Lower lobe of right lung (tissue), 2 donors: ENCODE measurements at regions not wholly inside any gene's neighbourhood (a gene's known extent, or its start where the extent isn't known, plus 50 kb on each side); places are given as distances from the start of the nearest gene placed in this dataset.

ENCODE experiments used
- ATAC-seq, 2 donors: fragments of 200-7000 bp; cut with Tn5 transposase; one replicate each; pipeline ENCODE4 v1.9.1; 2020 to 2022; ENCODE audit warnings: mild to moderate bottlenecking in 2 of 2, moderate library complexity in 2 of 2
- DNase-seq: peaks from one replicate; pipeline ENCODE4 v3.0.0-alpha.2; 2020
- H3K27ac ChIP-seq: fragments of 200-600 bp; one replicate; pipeline ENCODE4 v1.8.0; 2022
- H3K27me3 ChIP-seq: fragments of 200-600 bp; one replicate; pipeline ENCODE4 v1.8.0; 2022; ENCODE audit warnings: low read depth
- H3K36me3 ChIP-seq: fragments of 200-600 bp; one replicate; pipeline ENCODE4 v1.8.0; 2022; ENCODE audit warnings: mild to moderate bottlenecking
- H3K4me1 ChIP-seq: fragments of 200-600 bp; one replicate; pipeline ENCODE4 v1.8.0; 2022
- H3K4me3 ChIP-seq: fragments of 200-600 bp; one replicate; pipeline ENCODE4 v1.8.0; 2022; ENCODE audit warnings: mild to moderate bottlenecking
- H3K9me3 ChIP-seq: fragments of 200-600 bp; one replicate; pipeline ENCODE4 v1.8.0; 2022
- intact Hi-C: fragments of 100-400 bp; cut with DNase I; formaldehyde crosslinking; loops from one replicate; pipeline ENCODE4 v1.11.0; 2022
- TF ChIP-seq, protein P1 (sequence below): fragments of 200-600 bp; IDR thresholded peaks from one replicate; pipeline ENCODE4 v1.8.0; 2022; ENCODE audit warnings: antibody characterized with exemption, mild to moderate bottlenecking
- donor health status: DM: no; HTN: yes; CAD: no; lungs with severe emphysema.

DNA sequence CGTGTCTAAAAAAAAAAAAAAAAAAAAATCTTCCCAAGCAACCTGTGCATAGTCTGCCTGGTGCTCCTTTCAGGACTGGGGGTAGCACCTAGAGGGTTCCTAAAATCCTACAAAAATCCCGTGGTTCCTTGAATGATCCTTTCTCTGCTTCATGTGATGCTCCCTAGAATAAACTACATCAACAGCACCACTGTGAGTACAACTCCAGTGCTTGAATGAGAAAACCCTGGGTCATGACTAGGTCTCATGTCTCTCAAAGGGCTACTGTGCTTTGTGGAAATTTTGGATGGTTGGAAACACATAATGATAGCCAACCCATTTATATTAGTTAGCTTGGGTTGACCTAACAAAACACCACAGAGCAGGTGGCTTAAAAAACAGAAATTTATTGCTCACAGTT is 243.5 kb downstream of the OPA1 start:
- no peak overlapping the region for H3K4me3 ChIP-seq
- peaks cover 2% of the 10 kb centered on the region for H3K4me1 ChIP-seq
- no peak overlapping the region for H3K27ac ChIP-seq
- H3K9me3 ChIP-seq = no peaks in the 10 kb centered on the region
- DNase-seq (no peak), ATAC-seq (no peak)
- H3K36me3 ChIP-seq = no peaks in the 10 kb centered on the region
- no peaks in the 10 kb centered on the region for H3K27me3 ChIP-seq
- TF ChIP-seq, protein P1, sequence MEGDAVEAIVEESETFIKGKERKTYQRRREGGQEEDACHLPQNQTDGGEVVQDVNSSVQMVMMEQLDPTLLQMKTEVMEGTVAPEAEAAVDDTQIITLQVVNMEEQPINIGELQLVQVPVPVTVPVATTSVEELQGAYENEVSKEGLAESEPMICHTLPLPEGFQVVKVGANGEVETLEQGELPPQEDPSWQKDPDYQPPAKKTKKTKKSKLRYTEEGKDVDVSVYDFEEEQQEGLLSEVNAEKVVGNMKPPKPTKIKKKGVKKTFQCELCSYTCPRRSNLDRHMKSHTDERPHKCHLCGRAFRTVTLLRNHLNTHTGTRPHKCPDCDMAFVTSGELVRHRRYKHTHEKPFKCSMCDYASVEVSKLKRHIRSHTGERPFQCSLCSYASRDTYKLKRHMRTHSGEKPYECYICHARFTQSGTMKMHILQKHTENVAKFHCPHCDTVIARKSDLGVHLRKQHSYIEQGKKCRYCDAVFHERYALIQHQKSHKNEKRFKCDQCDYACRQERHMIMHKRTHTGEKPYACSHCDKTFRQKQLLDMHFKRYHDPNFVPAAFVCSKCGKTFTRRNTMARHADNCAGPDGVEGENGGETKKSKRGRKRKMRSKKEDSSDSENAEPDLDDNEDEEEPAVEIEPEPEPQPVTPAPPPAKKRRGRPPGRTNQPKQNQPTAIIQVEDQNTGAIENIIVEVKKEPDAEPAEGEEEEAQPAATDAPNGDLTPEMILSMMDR = no peak
- intact Hi-C loops = no loop called here

DNA sequence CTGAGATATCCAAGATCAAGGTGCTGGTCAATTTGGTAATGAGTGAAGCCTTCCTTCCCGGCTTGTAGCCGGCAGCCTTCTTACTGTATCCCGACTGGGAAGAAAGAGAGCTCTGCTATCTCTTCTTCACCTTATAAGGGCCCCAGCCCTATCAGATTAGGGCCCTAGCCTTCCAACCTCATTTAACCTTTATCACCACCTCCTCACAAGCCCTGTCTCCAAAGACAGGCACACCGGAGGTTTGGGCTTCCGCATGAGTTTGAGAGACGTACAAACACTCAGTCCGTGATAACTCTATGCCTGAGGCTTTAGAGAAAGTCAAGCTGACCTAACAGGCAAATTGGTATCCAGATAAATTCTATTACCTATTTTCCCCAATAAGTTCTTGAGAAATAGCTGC is 243.9 kb downstream of the OPA1 start:
- Histone ChIP-seq H3K4me3 (no peak overlapping the region), H3K36me3 (no peaks in the 10 kb centered on the region), H3K27ac (no peak overlapping the region), H3K27me3 (no peaks in the 10 kb centered on the region), H3K9me3 (no peaks in the 10 kb centered on the region), H3K4me1 (peaks cover 6% of the 10 kb centered on the region)
- intact Hi-C loops = no loop called here
- ATAC-seq = no peak
- no peak for DNase-seq
- TF ChIP-seq, protein P1 = no peak

DNA sequence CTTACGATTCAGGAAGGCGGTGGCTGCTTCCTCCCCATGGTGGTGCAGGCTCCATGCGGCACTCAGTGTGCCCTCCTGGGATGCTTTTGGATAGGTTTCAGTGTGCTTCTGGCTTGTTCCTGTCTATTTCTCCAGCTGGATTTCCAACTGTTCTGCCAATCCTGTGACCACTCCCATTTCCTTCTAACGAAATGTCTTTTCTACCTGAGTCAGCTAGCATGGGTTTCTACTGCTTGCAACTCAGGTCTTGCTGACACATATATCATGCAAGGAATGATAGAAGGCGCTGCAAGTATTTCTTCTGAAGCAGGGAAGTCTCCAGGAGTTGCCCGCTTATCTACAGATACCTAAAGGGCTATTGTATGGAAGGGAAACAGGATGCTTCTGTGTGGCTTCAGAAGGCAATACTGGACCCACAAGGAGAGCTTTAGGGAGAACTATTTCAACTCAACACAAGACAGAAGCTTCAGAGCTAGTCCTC is 244.4 kb downstream of the OPA1 start:
- ATAC-seq (no peak), DNase-seq (no peak)
- no peak overlapping the region for H3K27ac ChIP-seq
- H3K4me1 ChIP-seq = peaks cover 6% of the 10 kb centered on the region
- no peak overlapping the region for H3K4me3 ChIP-seq
- H3K9me3 ChIP-seq = no peaks in the 10 kb centered on the region
- no peaks in the 10 kb centered on the region for H3K27me3 ChIP-seq
- TF ChIP-seq, protein P1 = no peak
- intact Hi-C loops = no loop called here
- H3K36me3 ChIP-seq = no peaks in the 10 kb centered on the region

DNA sequence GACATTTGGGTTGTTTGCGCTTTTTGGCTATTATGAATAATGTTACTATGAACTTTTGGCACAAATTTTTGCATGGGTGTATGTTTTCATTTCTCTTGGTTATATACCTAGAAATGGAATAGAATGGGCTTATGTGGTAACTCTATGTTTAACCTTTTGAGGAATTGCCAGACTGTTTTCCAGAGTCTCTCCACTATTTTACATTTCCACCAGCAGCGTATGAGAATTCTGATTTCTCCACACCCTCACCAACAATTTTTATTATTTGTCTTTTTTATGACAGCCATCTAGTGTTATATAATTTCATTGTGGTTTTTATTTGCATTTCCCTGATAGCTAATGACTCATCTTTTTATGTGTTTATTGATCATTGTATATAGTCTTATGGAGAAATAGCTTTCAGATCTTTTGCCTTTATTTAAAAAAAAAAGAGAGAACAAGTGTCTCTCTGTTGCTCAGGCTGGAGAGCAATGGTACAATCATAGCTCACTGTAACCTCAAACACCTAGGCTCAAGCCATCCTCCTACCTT is 247.2 kb downstream of the OPA1 start:
- Histone ChIP-seq H3K4me1 (peaks cover 10% of the 10 kb centered on the region), H3K27ac (no peak overlapping the region), H3K36me3 (no peaks in the 10 kb centered on the region), H3K27me3 (no peaks in the 10 kb centered on the region), H3K9me3 (no peaks in the 10 kb centered on the region), H3K4me3 (no peak overlapping the region)
- DNase-seq (no peak), ATAC-seq (no peak)
- intact Hi-C loops = no loop called here
- TF ChIP-seq, protein P1 = no peak

DNA sequence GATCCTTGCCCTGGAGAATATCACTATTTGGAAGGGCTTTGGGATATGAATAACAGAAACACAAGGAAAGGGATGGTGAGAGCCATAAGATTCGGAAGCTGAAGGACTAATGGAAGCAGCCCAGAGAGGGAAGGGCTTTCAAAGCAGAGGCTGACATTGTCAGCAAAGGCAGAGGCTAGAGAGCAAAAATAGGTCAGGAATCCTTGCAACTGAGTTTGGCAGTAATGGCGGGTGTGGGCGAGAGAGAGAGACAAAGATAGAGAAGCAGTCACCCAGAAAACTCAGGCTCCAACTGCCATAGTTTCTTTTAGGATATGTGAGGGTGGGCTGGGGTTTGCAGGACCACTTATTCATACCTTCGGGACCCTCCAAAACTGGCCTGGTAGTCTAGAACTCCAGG is 248.6 kb downstream of the OPA1 start:
- Histone ChIP-seq H3K36me3 (no peaks in the 10 kb centered on the region), H3K4me3 (no peak overlapping the region), H3K4me1 (peaks cover 10% of the 10 kb centered on the region), H3K27ac (no peak overlapping the region), H3K27me3 (no peaks in the 10 kb centered on the region), H3K9me3 (no peaks in the 10 kb centered on the region)
- TF ChIP-seq, protein P1 = no peak
- intact Hi-C loops = no loop called here
- DNase-seq (no peak), ATAC-seq (no peak)
